OCI-LY3 (cell line): ENCODE measurements at regions not wholly inside any gene's neighbourhood (a gene's known extent, or its start where the extent isn't known, plus 50 kb on each side); places are given as distances from the start of the nearest gene placed in this dataset.

Experiments used
- H2AFZ ChIP-seq: fragments of 200-600, 300-600 bp; shearing (Covaris generic); 2 replicates; pipeline ENCODE4 v1.6.0; 2014; ENCODE audit warnings: antibody characterized with exemption, low read depth, low read length
- H3K27ac ChIP-seq: fragments of 200-600, 300-600 bp; sonication (generic); 2 replicates; pipeline ENCODE4 v1.5.1; 2014; ENCODE audit warnings: mild to moderate bottlenecking, low read length, moderate library complexity, mixed read lengths
- H3K27me3 ChIP-seq: fragments of 200-600, 300-600 bp; sonication (generic); 2 replicates; pipeline ENCODE4 v1.6.1; 2014; ENCODE audit warnings: low read depth, low read length, mixed read lengths
- H3K36me3 ChIP-seq: fragments of 200-600, 300-600 bp; sonication (generic); replicated peaks from 2 replicates; pipeline ENCODE3; 2014; ENCODE audit warnings: low read depth, low read length, mixed read lengths
- H3K4me1 ChIP-seq: fragments of 300-600, 200-600 bp; sonication (generic); 2 replicates; pipeline ENCODE4 v1.6.1; 2014; ENCODE audit warnings: low read length, mixed read lengths
- H3K4me2 ChIP-seq: fragments of 200-600, 300-600 bp; sonication (generic); 2 replicates; pipeline ENCODE4 v1.6.1; 2014; ENCODE audit warnings: low read length, mixed read lengths
- H3K4me3 ChIP-seq: fragments of 300-600, 200-600 bp; sonication (generic); 2 replicates; pipeline ENCODE4 v1.5.1; 2014; ENCODE audit warnings: antibody characterized with exemption, mild to moderate bottlenecking, low read length, moderate library complexity
- H3K79me2 ChIP-seq: fragments of 300-600, 200-600 bp; shearing (Covaris generic); 2 replicates; pipeline ENCODE4 v1.6.1; 2014; ENCODE audit warnings: mild to moderate bottlenecking, low read length, mixed read lengths
- H3K9ac ChIP-seq: fragments of 300-600, 200-600 bp; shearing (Covaris generic); 2 replicates; pipeline ENCODE4 v1.6.0; 2014; ENCODE audit warnings: mild to moderate bottlenecking, low read length, moderate library complexity
- H3K9me3 ChIP-seq: fragments of 200-600, 300-600 bp; shearing (Covaris generic); 2 replicates; pipeline ENCODE4 v1.6.1; 2014; ENCODE audit warnings: low read length, mixed read lengths; ENCODE audit not compliant: insufficient read depth
- H4K20me1 ChIP-seq: fragments of 200-600, 300-600 bp; sonication (generic); 2 replicates; pipeline ENCODE4 v1.6.1; 2016; ENCODE audit warnings: low read length, mixed read lengths; ENCODE audit not compliant: insufficient read depth
- EZH2phosphoT487 ChIP-seq: fragments of 200-600 bp; shearing (Covaris generic); IDR thresholded peaks from 2 replicates; pipeline ENCODE4 v1.6.1; 2018; ENCODE audit warnings: antibody characterized with exemption, mixed run types, low read depth
- TF ChIP-seq, protein P1 (sequence below): fragments of 200-600, 300-600 bp; sonication (generic); IDR thresholded peaks from 2 replicates; pipeline ENCODE4 v1.5.1; 2014; ENCODE audit warnings: antibody characterized with exemption, low read length, low read depth

DNA sequence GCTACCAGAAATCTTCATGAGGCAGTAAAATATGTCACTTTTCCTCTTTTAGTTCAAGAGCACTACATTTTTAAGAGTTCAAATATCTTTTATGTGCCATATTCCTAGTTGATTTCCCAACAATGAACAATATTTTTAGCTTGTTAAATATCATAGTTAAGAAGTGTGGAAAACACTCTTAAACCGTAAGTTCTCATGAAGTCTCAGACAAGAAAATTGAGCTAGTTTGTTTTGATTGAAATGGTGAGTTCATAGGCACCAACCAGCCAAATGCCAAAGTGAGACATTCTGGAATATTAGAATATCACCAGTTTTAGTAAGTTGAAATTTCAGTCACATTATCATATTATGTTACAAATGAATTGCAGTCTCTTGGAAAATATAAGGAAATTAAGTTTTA is 277.2 kb upstream of the HSF2 start:
- Histone ChIP-seq H3K27ac (no peak overlapping the region), H3K79me2 (no peaks in the 10 kb centered on the region), H2AFZ (no peak overlapping the region), H3K4me1 (no peaks in the 10 kb centered on the region), H3K9me3 (no peaks in the 10 kb centered on the region), H4K20me1 (no peaks in the 10 kb centered on the region), H3K36me3 (no peaks in the 10 kb centered on the region), H3K27me3 (no peaks in the 10 kb centered on the region), H3K4me2 (no peak overlapping the region), H3K4me3 (no peak overlapping the region), H3K9ac (no peak overlapping the region)
- no peak for TF ChIP-seq EZH2phosphoT487
- TF ChIP-seq, protein P1, sequence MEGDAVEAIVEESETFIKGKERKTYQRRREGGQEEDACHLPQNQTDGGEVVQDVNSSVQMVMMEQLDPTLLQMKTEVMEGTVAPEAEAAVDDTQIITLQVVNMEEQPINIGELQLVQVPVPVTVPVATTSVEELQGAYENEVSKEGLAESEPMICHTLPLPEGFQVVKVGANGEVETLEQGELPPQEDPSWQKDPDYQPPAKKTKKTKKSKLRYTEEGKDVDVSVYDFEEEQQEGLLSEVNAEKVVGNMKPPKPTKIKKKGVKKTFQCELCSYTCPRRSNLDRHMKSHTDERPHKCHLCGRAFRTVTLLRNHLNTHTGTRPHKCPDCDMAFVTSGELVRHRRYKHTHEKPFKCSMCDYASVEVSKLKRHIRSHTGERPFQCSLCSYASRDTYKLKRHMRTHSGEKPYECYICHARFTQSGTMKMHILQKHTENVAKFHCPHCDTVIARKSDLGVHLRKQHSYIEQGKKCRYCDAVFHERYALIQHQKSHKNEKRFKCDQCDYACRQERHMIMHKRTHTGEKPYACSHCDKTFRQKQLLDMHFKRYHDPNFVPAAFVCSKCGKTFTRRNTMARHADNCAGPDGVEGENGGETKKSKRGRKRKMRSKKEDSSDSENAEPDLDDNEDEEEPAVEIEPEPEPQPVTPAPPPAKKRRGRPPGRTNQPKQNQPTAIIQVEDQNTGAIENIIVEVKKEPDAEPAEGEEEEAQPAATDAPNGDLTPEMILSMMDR: no peak

DNA sequence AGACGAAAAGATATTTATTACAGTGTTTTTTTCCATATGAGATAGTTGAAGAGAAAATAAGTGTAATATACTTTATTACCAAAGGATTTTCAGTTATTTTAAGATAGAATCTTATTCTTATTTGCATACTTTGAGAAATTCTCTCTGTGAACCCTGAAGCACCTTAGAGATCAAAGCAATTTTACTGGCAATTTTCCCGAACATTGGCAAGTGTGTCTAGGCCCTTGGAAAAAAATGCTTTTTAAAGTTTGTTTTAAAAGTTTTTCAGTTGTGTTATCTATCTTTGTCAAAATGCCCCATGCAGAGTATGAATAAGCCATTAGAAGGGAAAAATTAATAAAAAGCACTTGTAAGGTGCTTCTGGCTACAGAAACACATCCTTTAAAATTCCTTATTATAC is 276.8 kb upstream of the HSF2 start:
- Histone ChIP-seq H3K27me3 (no peaks in the 10 kb centered on the region), H4K20me1 (no peaks in the 10 kb centered on the region), H3K9me3 (no peaks in the 10 kb centered on the region), H3K9ac (no peak overlapping the region), H3K36me3 (no peaks in the 10 kb centered on the region), H3K79me2 (no peaks in the 10 kb centered on the region), H3K4me2 (no peak overlapping the region), H3K4me1 (no peaks in the 10 kb centered on the region), H2AFZ (no peak overlapping the region), H3K27ac (no peak overlapping the region), H3K4me3 (no peak overlapping the region)
- TF ChIP-seq, protein P1: no peak
- no peak for TF ChIP-seq EZH2phosphoT487

DNA sequence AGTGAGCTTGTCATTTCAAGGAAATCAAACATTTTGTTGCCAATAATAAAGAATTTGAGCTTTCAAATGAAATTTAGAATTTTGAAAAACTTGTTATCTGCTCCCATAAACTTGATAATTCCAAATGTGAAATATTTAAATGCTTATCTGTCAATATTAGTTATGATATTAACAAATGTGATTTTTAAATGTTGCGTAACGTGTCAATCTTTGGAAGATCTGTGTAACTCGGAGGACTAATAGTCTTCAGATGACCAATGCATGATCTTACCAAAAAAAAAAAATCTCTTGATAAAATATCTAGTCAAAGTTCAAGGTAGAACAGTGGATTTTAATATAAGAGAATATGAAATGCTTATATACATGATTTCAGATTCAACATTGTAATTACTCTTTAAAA is 274.5 kb upstream of the HSF2 start:
- Histone ChIP-seq H3K4me2 (no peak overlapping the region), H3K9me3 (no peaks in the 10 kb centered on the region), H3K9ac (no peak overlapping the region), H3K36me3 (no peaks in the 10 kb centered on the region), H3K27ac (no peak overlapping the region), H4K20me1 (no peaks in the 10 kb centered on the region), H3K4me3 (no peak overlapping the region), H3K4me1 (no peaks in the 10 kb centered on the region), H2AFZ (no peak overlapping the region), H3K27me3 (no peaks in the 10 kb centered on the region), H3K79me2 (no peaks in the 10 kb centered on the region)
- TF ChIP-seq EZH2phosphoT487: no peak
- TF ChIP-seq, protein P1: no peak

DNA sequence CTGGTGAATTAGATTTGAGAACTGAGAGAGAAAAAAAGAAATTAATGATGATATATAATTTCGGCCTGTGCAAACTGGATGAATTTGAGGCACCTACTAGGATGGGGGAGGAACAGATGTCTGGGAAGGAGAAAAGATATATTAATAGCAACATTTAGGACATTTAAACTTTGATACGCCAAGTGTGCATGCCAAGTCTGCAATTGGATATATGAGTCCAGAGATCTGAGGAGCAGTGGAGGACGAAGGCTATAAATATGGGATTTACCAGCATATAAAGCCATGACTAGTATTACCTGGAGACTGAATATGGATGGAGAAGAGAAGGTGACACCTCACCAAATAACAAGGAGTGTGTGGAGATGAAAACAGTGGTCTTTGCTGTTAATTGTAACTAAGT is 272.6 kb upstream of the HSF2 start:
- no peaks in the 10 kb centered on the region for H3K79me2 ChIP-seq
- H3K9me3 ChIP-seq: no peaks in the 10 kb centered on the region
- no peak overlapping the region for H3K4me2 ChIP-seq
- no peaks in the 10 kb centered on the region for H3K4me1 ChIP-seq
- TF ChIP-seq EZH2phosphoT487: no peak
- TF ChIP-seq, protein P1: no peak
- no peak overlapping the region for H3K4me3 ChIP-seq
- H3K36me3 ChIP-seq: no peaks in the 10 kb centered on the region
- no peaks in the 10 kb centered on the region for H3K27me3 ChIP-seq
- no peak overlapping the region for H3K27ac ChIP-seq
- H2AFZ ChIP-seq: no peak overlapping the region
- H4K20me1 ChIP-seq: no peaks in the 10 kb centered on the region
- H3K9ac ChIP-seq: no peak overlapping the region
